Ovary (tissue), 7 donors: ENCODE measurements at regions not wholly inside any gene's neighbourhood (a gene's known extent, or its start where the extent isn't known, plus 50 kb on each side); places are given as distances from the start of the nearest gene placed in this dataset.

Source experiments
- DNase-seq, 5 donors: peaks; one replicate each; pipeline ENCODE4 v3.0.0-alpha.2; 2019 to 2020
- H3K27ac ChIP-seq, 2 donors: fragments of 200-600 bp; one replicate each; pipeline versions ENCODE4 v1.5.1 to v1.8.0; 2019 to 2022
- H3K27me3 ChIP-seq: fragments of 200-600 bp; one replicate; pipeline ENCODE4 v1.8.0; 2022
- H3K36me3 ChIP-seq: fragments of 200-600 bp; sonication (generic); one replicate; pipeline ENCODE4 v1.5.1; 2019
- H3K4me1 ChIP-seq: one replicate; pipeline ENCODE4 v1.8.1; 2013; ENCODE audit warnings: mild to moderate bottlenecking, moderate library complexity; ENCODE audit not compliant: insufficient read depth
- H3K4me3 ChIP-seq: fragments of 200-600 bp; sonication (generic); one replicate; pipeline ENCODE4 v1.5.1; 2017
- H3K9me3 ChIP-seq, 2 donors: fragments of 200-600 bp in 1 of 2; sonication (generic) in 1 of 2; one replicate each; pipeline versions ENCODE4 v1.5.1 to v1.8.1; 2013 to 2019; ENCODE audit warnings: mild to moderate bottlenecking in 1 of 2, moderate library complexity in 1 of 2
- EP300 ChIP-seq: sonication (generic); formaldehyde crosslinking; IDR thresholded peaks from one replicate; pipeline ENCODE4 v1.6.1; 2017; ENCODE audit warnings: antibody characterized with exemption
- POLR2A ChIP-seq: fragments of 450-650 bp; IDR thresholded peaks from one replicate; pipeline ENCODE4 v1.6.1; 2017; ENCODE audit warnings: antibody characterized with exemption, mild to moderate bottlenecking, moderate library complexity
- WGBS, 3 donors: extraction: QIAGEN DNeasy Blood & Tissue Kit in 1 of 3; methylation state at CpG; one replicate each; pipeline versions ENCODE4 v1.1.5 to v1.1.7; 2013 to 2017; 5-methylcytosine and 5-hydroxymethylcytosine counted together
- intact Hi-C, 4 donors: fragments of 100-400 bp; cut with DNase I; formaldehyde crosslinking; loops; one replicate each; pipeline versions ENCODE4 v1.11.0 to v1.15.1; 2022 to 2023
- TF ChIP-seq, protein P1 (sequence below), 3 donors: fragments of 450-650 bp in 2 of 3; fragments of 200-600 bp in 1 of 3; IDR thresholded peaks; one replicate each; pipeline versions ENCODE4 v1.5.1 to v1.8.0; 2016 to 2022; ENCODE audit warnings: antibody characterized with exemption in 3 of 3, mild to moderate bottlenecking in 1 of 3
- donor health status: DM: no; HTN: no; CAD: no; lungs with moderate emphysema.
- donor health status: DM: no; HTN: no; CAD: no.
- donor health status: Bipolar disorder and iron deficiency.
- donor health status: DM: no; HTN: no; CAD: no.
- donor health status: DM: yes; HTN: yes; CAD: no.

DNA sequence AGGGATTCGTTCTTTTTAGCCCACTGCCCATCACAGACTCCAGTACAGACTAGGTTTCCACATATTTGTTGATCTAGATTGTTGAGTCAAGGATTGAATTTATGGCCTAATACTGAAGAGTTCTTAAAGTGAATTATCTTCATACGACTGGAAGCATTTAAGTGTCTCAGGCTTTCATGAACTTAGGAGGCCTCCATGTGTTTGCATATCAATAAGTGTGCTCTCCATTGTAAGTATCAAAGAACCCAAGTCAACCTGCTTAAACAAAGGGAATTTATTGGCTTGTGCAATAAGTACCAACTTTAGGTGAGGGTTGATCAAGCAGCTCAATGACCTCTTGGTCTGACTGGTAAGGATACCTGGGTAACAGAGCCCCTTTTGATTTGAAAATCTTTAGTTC, 382.1 kb downstream of the PDCD6IP start:
- no peak for DNase-seq

GRCh38 chr3:34183114-34183513, 384.7 kb downstream of the PDCD6IP start:
- no peaks in the 10 kb centered on the region for H3K4me1 ChIP-seq
- no peaks in the 10 kb centered on the region for H3K27me3 ChIP-seq
- no peak overlapping the region for H3K27ac ChIP-seq
- no peak for DNase-seq
- no peaks in the 10 kb centered on the region for H3K9me3 ChIP-seq
- WGBS, 3 donors = 21 to 48% (median 41%) methylated on average over 2 of the region's 2 CpGs
- no peak overlapping the region for H3K4me3 ChIP-seq
- intact Hi-C loops = no loop called here
- no peak for TF ChIP-seq EP300
- TF ChIP-seq, protein P1, sequence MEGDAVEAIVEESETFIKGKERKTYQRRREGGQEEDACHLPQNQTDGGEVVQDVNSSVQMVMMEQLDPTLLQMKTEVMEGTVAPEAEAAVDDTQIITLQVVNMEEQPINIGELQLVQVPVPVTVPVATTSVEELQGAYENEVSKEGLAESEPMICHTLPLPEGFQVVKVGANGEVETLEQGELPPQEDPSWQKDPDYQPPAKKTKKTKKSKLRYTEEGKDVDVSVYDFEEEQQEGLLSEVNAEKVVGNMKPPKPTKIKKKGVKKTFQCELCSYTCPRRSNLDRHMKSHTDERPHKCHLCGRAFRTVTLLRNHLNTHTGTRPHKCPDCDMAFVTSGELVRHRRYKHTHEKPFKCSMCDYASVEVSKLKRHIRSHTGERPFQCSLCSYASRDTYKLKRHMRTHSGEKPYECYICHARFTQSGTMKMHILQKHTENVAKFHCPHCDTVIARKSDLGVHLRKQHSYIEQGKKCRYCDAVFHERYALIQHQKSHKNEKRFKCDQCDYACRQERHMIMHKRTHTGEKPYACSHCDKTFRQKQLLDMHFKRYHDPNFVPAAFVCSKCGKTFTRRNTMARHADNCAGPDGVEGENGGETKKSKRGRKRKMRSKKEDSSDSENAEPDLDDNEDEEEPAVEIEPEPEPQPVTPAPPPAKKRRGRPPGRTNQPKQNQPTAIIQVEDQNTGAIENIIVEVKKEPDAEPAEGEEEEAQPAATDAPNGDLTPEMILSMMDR (IDR thresholded peaks at IDR 0.05) = no peak
- TF ChIP-seq POLR2A = no peak
- H3K36me3 ChIP-seq = no peaks in the 10 kb centered on the region

More for the DNA sequence above, 382.1 kb downstream of the PDCD6IP start:
- Histone ChIP-seq H3K4me1 (no peaks in the 10 kb centered on the region), H3K36me3 (no peaks in the 10 kb centered on the region), H3K27me3 (no peaks in the 10 kb centered on the region), H3K27ac (no peak overlapping the region), H3K9me3 (no peaks in the 10 kb centered on the region), H3K4me3 (no peak overlapping the region)
- intact Hi-C loops = no loop called here
- TF ChIP-seq, protein P1 (IDR thresholded peaks at IDR 0.05) = no peak
- TF ChIP-seq POLR2A (no peak), EP300 (no peak)
- 54 to 74% (median 64%) methylated on average over 2 of the region's 2 CpGs for WGBS, 3 donors

DNA sequence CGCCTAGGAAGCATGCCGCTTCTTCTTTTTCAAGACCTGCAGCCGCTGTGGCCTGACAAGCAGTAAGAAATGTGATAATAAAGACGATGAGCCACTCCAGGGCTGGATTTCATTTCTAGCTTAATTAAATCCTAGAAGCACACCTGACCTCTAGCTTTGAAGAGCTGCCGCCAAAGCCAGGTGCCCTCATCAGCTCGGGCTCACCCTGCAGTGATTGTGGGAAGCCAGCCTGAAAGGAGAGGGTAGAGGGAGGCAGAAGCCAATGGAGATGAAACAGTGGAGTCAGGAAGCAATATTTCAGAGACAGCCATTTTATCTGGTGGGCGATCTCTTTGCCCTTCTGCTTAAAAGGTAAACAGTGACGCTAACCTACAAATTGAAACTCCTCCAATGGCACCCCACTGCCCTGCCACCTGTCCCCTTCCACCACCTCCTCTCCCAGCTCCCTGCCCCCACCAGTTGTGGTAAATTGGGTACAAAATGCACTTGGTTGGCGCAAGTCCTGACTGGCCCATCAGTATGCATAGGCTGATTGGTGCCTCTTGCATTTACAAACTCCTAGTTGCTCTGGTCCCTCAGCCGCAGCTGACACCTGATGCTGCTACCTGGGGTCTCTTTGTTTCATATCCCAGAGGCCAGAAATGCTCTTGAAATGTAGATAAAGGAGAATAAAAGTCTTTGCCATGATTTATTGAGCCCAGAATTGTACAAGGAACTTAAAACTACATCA, 385.3 kb downstream of the PDCD6IP start:
- H3K9me3 ChIP-seq = no peaks in the 10 kb centered on the region
- intact Hi-C loops = no loop called here
- WGBS, 3 donors = 63 to 73% (median 69%) methylated on average over 10 of the region's 10 CpGs
- H3K4me3 ChIP-seq = no peak overlapping the region
- H3K4me1 ChIP-seq = no peaks in the 10 kb centered on the region
- no peak for DNase-seq
- H3K36me3 ChIP-seq = no peaks in the 10 kb centered on the region
- no peak for TF ChIP-seq POLR2A
- TF ChIP-seq EP300 = no peak
- TF ChIP-seq, protein P1 (IDR thresholded peaks at IDR 0.05) = no peak
- no peaks in the 10 kb centered on the region for H3K27me3 ChIP-seq
- no peak overlapping the region for H3K27ac ChIP-seq

DNA sequence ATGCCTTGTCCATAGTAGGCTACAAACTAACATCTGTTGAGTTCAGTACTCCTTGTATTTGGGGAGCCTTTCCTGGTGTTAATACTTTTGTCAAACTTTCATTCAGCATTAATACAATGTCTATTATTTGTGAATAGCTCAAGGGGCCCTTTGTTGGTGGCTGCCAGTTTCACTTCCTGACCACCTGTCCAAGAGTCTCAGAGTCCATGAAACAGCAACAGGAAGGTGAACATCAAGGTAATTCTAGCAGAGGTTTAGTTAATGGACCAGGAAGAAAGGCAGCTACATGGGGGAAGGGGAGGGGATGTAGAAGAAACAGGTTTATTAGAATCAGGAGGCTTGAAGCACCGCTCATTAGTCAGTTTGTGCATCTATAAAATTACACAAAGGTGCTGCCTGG, 386.9 kb downstream of the PDCD6IP start:
- H3K4me1 ChIP-seq = no peaks in the 10 kb centered on the region
- TF ChIP-seq, protein P1 (IDR thresholded peaks at IDR 0.05) = no peak
- no peak for TF ChIP-seq POLR2A
- TF ChIP-seq EP300 = no peak
- no peaks in the 10 kb centered on the region for H3K9me3 ChIP-seq
- H3K27ac ChIP-seq = no peak overlapping the region
- H3K4me3 ChIP-seq = no peak overlapping the region
- intact Hi-C loops = no loop called here
- DNase-seq = no peak
- H3K36me3 ChIP-seq = no peaks in the 10 kb centered on the region
- H3K27me3 ChIP-seq = no peaks in the 10 kb centered on the region
- WGBS, 3 donors = 85 to 97% (median 93%) methylated on average over 1 of the region's 1 CpG
